NCI-H69 (cell line): ENCODE measurements at regions not wholly inside any gene's neighbourhood (a gene's known extent, or its start where the extent isn't known, plus 50 kb on each side); places are given as distances from the start of the nearest gene placed in this dataset.
"Not testable (repeated sequence)": the region's sequence is repeated elsewhere in the genome, so short reads cannot be mapped to it uniquely, and the experiment has no call there.

ENCODE experiments used
- DNase-seq: peaks from one replicate; lab custom pipeline; 2025; lab: John Stamatoyannopoulos, UW

DNA sequence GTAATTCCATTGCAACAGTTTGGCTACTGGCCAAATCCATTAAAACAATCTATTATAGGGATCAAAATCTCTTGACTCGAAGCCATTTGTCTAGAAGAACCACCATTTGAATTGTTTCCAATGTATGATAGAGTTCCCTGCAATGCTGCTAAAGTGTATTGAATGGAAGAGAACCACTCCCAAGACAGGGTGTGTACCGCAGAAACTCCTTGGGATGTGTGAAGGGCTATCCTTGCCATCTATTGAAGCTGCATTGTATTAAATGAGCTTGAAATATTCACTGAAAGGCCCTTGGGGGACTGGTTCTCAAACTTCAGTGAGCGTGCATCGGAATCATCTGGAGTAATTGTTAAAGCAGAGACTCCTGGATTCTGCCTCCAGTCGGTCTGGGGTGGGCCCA lies 260.4 kb upstream of the MEIS1 start:
- no peak for DNase-seq

DNA sequence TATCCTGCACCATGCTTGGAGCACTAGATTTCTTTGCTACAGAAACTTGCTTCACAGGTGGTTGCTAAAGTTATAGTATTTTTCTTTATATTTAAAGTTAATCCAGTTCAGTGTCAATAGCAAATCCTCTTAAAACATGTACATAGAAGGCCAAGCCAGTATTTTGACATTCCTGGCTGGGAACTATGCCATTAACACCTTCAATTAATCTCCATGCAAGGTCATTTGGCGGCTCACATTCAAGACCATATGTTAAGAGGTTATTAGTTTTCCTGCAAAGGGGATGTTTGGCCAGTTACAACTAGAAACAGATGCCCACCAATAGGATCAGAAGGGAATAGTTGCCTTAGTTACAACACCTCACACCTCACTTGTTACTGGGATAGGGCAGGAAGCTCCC lies 261.3 kb upstream of the MEIS1 start:
- DNase-seq: peak; percentile 43

DNA sequence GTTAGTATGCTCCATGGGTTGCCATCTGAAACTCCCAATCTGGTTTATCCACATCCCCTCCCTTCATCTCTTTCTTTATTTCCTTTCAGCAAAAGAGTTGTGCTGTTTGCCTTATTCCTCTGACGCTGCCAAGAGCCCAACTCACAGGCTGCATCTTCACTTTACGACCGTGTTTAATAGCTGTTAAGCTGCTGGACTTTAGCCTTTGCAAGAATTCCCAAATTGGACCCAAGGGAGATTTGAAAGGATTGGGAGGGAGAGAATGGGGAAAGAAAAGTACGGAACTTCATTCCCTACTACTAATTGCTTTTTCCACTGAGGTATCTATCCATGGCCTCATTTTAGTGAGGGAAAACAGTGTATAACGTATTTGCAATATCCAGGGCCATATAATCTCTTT lies 263.4 kb upstream of the MEIS1 start:
- DNase-seq: peak; percentile 63

DNA sequence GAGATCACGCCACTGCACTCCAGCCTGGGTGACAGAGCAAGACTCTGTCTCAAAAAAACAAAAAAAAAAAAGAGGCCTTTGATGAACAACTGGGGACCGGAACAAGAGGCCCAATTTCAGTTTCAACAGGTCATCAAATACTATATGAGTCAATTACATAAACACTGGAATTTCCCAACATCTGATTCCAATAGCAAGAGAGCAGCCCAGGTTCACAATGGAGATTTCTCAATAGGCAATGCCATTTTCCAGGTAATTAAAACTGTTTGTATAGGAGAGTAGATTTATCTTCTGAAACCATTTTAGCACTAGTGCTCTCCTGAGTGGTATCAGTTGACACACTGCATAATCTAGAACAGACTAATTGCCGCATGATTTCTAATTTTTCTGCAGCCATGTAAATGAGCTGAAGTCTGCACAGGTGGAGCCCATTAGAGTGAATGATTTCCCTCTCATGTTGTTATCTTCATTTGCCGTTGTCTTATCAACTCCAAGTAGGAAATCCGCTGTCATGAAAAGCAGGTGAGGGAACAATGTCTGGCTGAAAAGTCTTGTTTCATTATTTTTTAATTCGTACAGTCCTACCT lies 264.1 kb upstream of the MEIS1 start:
- DNase-seq: peak; percentile 86

DNA sequence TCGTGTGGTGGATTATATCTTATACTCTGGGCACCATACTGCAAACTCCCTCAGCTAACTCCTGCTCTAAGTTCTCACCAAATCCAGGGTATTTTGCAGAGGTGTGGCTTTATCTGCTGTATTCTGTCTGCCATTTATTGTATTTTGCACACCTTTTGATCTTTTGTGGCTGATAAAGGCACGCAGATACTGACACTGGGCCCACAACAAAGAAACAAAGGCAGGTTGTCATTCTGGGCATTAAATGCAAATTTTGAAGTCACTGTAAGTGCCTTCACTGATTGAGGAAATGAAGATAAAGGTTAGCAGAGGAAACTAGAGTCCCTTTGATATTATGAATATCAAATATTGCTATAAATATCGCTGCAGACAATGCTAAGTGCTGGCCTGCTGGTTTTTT lies 265.8 kb upstream of the MEIS1 start:
- no peak for DNase-seq

DNA sequence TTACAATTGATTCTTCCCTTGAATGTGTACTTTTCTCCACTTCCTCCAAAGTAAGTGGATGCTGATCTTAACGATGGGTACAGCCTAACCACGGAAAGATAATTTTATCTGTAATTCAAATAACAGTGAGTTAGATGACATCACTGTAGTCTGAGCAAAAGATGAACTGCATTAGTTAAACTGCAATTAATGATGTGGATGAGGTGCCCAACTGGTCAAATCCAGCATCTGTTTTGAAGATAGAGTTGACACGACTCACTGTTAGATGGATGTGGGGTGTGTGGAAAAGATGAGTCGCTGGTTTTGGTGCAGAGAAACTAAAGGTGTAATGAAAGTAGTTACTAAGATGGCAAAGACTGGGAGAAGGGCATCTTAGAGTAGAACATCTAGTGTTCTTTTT lies 270.5 kb upstream of the MEIS1 start:
- no peak for DNase-seq

DNA sequence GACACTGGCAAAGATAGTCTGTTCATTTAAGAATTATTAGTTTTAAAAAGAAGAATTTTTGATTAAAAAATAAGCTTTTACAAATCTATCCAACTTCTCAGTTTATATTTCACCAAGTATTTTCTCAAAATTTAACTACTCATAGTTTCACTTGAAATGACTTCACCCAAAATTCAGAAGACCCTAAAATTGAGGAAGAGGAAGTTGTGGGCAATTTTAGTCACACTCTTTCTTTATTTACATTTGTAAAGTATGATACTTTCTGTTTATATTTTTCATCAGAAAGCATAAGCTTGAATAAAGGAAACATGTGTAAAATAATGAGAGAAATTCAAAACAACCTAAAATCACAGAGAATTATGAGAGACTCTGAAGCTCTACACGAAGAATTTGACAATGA lies 278.8 kb upstream of the MEIS1 start:
- no peak for DNase-seq

DNA sequence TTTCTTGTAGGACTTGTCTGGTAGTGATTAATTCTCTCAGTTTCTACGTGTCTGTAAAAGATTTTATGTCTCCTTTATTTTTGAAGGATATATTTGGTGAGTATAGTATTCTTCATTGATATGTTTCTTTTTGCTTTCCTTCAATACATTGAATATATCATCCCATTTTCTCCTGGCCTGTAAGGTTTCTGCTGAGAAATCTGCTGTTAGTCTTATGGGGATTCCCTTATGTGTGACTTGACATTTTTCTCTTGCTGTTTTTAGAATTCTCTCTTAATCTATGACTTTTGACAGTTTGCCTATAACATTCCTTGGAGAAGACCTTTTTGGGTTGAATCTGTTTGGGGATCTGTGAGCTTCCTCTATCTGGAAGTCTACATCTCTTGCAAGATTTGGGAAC lies 281.0 kb upstream of the MEIS1 start:
- DNase-seq: no peak

DNA sequence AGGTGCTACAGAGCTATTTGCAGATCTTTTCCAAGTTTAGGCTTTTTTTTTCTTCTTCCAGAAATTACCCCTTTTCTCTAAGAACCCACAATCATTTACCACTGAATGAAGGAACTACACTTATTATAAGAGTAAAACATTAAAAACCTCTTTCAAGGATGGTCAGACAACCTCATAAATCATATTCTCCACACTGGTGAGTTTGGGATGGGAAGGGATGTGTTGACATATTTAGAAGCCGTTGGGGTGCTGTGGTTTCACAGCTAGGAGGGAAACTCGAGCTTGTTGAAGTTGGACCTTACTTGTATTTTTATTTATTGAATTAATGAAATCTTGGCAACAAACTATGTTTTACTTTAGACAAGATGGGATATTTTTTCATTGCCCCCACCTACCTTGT lies 289.4 kb upstream of the MEIS1 start:
- no peak for DNase-seq

DNA sequence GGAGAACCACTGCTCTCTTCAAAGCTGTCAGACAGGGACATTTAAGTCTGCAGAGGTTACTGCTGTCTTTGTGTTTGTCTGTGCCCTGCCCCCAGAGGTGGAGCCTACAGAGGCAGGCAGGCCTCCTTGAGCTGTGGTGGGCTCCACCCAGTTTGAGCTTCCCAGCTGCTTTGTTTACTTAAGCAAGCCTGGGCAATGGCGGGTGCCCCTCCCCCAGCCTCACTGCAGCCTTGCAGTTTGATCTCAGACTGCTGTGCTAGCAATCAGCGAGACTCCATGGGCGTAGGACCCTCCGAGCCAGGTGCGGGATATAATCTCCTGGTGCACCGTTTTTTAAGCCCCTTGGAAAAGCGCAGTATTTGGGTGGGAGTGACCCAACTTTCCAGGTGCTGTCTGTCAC lies 290.6 kb upstream of the MEIS1 start:
- not testable (repeated sequence) for DNase-seq

DNA sequence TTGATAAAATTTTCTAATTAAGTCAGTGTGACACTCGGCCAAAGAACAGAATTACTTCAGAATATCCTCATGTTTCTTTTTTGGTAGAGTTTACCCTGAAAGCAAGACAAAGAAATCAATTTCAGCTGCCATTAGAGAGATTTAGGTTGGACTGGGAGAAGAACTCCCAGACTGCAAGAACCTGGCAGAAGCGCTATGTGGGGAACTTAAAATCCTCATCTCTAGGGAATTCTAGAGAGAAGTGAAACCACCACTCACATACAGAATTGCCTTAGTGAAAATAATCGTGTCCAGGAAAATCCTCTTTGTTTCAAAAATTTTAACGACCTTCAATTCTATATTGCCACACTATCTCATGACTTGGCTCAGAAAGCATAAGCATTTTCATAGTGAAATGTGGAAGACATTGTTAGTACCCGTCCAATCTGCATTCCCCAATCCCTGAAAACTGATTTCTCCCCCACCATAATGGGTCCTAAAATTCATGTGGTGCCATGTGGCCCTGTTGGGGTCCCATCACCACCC lies 297.3 kb upstream of the MEIS1 start:
- DNase-seq: no peak

DNA sequence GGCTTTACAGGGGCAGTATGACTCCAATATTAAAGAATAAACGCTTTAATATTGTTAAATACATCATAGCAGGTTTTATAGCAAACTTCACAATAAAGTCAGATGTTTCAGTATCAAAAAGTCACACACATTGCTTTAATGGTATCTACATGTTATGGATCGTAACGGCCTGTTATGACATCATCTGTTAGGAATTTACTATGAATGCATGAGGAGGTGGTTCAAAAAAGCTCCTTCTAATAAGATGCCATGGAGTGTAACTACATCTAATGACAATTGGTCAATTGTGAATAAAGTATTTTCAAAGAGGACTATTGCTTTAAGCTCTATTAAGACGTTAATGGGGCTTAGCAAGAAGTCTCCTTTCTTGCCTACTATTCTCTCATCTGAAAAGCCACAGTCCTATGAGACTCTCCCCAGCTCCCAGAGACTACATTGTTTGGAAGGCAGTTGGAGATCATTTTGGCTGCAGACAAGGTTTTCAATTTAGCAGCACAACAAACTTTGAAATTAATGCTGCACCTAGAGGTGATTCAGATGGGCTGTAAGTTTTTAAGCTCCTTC lies 300.7 kb upstream of the MEIS1 start:
- DNase-seq: no peak

DNA sequence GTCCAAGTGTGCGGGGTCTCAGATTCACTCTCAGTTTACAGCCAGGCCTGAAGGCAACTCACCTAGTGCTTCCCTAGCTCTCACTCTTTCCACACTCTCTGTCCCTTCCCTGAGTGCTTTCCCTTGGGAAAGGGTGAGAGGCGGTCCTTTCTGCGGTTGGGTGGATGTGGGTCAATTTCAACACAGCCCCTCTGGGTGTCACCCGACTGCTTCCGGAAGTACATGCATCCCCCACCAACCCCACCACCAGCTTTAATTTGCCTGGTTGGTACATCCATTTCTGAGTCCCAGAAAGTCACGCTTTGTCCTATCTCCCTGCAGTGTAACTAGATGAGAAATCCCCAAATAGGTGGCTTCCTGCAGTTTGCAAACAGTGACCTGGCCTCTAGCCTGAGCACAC lies 307.3 kb upstream of the MEIS1 start:
- no peak for DNase-seq

DNA sequence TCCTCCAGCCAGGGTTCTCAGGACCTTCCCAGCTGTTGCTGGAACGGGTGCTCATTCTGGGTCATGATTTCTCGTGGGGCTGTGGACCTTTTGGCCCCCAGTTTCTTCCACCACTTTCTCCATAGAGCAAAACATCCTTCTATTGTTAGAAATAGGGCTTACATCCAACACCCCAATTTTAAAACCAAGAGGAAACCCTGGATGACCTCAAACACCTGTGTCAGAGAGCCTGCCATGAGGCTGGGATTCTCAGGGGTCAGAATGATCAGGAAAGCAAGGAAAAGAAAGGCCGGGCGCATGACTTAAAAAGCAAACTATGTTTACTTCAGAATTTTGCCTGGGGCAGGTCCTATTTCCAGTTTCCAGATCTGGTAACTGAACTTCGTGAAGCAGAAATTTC lies 307.9 kb upstream of the MEIS1 start:
- no peak for DNase-seq

DNA sequence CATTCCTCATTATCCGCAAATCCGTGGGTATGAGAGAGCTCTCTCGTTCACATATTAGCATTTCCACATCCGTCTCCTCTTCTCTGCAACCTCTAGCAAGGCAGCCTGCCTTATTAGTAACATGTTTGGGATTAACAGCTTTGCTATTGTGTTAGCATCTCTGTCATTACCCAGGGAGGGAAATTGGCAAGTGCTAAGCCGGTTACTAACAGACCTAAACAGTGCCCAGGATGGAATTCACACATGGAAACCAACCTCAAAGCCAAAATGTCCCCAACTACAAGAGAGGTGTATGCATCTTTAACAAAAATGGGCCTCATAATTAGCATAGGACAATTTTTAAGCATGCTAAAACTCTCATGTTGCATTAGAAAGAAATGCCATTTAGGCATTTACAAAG lies 309.0 kb upstream of the MEIS1 start:
- no peak for DNase-seq

DNA sequence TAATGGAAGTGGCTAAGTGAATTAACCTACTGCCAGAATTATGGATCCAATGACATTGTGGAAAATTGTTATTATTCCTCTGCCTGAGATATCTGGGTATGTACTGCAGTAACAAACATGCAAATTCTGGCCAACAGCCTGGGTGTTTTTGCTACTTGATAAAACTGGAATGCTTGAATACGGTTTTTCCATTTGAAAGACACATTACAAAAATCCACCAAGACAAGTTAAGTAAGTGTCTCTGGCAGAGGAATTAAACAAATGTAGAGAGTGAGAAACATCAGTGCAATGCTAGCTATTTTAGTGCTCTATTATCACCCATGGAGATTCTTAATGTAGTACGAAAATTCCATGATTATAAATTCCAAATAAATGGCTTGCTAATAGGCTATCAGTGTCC lies 312.4 kb upstream of the MEIS1 start:
- DNase-seq: no peak

DNA sequence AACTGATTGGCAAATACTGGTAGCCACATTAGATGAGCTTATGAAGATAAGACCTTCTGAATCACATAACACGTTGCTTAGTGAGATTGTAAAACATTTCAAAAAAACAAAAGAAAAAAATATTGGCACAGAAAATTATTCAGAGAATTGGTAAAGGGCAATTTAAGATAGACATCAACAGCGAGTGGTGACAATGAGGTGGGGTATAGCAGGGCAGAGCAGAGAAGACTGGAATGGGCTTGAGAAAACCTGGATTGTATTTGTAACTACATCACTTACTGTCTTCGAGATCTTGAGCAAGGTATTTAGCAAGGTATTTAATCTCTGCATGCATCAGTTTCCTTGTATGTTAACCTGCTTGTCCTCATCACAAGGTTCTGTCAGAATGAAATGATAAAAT lies 313.0 kb upstream of the MEIS1 start:
- no peak for DNase-seq

DNA sequence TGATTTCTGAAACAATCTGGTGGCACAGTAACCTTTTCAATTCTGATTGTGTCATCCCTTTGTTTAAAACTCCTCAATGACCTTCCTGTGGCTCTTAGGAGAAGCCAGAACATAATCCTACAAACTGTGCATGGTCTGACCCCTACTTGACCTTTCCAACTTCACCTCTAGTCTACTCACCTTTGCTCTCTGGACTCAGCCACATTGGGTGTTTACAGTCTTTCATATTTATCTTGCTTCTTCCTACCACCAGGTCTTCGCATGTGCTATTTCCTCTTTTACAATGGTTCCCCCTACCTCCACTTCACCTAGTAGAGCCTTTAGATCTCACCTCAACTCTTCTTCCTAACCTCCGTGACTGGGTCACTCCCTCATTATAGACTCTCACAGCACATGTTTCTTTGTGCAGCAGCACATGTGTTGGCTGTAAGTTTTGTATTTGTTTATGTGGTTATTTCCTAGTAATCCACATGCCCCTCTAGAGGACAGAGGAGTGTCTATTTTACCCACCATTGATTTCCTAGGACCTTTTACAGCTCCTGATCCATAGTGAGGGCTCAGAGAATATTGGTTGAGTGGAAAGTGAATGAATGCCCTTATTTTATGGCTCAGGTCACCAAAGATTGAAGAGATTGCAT lies 320.8 kb upstream of the MEIS1 start:
- DNase-seq: no peak

DNA sequence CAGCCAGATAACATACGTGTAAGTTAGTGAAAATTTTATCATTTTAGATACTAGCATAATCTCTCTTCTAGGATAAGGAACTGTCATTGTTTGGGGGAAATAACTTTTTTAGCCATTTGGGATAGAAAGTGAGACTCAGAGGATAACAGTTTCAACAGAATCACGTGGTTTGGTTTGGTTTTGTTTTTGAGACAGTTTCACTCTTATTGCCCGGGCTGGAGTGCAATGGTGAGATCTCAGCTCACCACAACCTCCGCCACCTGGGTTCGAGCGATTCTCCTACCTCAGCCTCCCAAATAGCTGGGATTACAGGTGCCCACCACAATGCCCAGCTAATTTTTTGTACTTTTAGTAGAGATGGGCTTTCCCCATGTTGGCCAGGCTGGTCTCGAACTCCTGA lies 323.2 kb upstream of the MEIS1 start:
- no peak for DNase-seq

DNA sequence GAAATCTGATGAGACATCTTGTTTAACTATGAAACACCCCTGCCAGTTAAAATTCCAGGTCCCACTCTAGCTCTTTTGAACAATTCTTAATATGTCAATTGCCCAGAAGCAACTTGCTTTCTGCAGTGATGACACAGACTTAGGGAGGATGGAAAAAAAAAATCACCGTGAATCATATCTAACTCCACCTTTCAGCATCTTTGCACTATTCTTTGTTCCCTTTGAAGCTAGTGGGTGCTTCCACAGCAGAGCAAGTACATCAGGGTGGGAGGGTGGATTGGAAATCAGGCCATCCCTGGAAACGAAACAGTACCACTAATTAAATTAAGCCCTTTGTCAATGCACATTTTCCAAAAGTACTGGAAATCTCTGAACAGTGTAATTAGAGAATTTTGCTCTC lies 324.3 kb upstream of the MEIS1 start:
- DNase-seq: no peak

DNA sequence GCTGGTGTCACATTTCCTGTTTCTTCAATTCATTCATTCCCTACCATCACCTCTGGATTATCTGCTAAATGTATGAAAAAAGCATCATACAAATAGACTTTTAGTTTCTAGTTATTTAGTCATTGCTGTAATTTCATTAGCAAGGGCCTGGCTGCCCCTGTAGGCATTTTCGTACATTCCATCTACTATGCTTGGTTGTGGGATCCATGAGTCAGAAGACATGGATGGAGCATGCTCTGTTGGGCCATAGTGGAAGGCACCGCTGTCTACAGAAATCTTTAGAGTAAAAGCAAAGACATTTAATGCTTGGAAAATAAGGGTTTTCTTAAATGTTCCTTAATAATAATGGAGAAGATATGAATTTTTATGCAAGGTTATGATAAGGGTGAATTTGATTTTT lies 324.8 kb upstream of the MEIS1 start:
- DNase-seq: no peak

DNA sequence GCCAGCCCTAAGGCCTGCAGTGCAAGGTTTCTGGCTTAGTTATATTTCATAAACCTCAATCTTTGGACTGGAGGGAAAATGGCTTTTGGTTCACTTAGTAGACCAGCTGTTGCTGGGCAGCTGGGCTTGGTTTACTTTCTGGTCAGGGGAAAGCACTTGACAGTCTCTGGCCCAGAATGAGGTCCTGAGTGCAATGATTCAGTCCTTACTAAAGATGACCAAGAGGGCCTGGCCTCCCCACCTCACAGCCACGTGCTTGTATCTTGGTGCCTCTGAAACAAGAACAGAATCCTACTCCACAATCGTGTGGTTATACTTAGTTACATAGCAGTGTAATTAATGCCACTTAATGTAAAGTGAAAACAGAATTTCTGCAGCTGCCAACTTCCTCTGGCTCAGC lies 325.5 kb upstream of the MEIS1 start:
- DNase-seq: no peak

DNA sequence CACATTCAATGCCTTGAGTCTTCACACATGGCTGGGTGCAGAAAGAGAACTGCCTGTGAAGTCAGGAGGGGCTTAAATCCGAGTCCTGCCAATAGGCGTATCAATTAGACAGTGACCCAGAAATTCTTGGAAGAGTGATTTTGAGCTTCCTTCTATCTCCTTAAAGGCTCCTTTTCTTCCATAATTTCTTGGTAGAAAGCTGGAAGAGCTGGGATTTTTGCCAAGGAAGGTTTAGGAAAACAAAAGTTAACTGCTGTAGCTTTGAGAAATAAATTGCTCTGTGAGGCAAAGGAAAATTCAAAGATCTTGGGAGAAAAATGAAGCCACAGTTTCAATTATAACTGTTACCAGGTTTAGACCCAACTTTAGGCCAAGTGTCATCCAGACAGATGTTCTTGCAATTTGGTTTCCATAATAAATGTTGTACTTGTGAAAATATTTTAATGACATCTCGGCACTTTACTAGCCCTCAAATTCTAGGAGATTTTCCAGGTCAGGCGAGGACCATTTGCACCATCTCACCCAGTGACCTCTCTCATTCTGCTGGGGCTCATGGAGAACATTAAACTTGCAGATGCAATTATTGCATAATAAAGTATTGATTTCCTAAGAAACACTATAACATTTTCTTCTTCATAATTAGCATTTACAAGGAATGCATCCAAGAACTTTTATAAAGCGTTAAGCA lies 329.7 kb upstream of the MEIS1 start:
- DNase-seq: no peak
